ENCODE measurements at regions not wholly inside any gene's neighbourhood (a gene's known extent, or its start where the extent isn't known, plus 50 kb on each side); places are given as distances from the start of the nearest gene placed in this dataset.
A peak's percentile ranks its signal among the peaks of the same experiment; 100 is the strongest.

- no peak for DNase-seq
- H3K9me3 ChIP-seq: no peaks in the 10 kb centered on the region
- no peaks in the 10 kb centered on the region for H3K36me3 ChIP-seq
- intact Hi-C loops (cut with DNase I; ENCODE audit: low total_unique reads) (loop anchor here (2.0 to 5.0 kb wide), 2 partner anchors 145 to 1752 kb away; no protein-coding TSS in a partner anchor), in situ Hi-C loops (cut with MboI; ENCODE audit: low pct_ligation_motif_present in 1 of 4, low pct_unique_long_range_greater_than_20kb in 1 of 4, low sequenced_read_pairs in 3 of 4) (no loop called here)
- peak overlapping the region in 1 of 4 donors; percentile 94 for H3K27ac ChIP-seq
- no peak overlapping the region for H3K4me3 ChIP-seq
- WGBS, 2 donors (ENCODE audit: low coverage in 1 of 2): 81 to 87% methylated on average over 5 to 6 of the region's 6 CpGs
- H3K4me1 ChIP-seq: peaks cover 11 to 23% (median 17%) of the 10 kb centered on the region in 4 donors
- TF ChIP-seq POLR2A (IDR thresholded peaks at IDR 0.05): no peak
- TF ChIP-seq POLR2AphosphoS5 (IDR thresholded peaks at IDR 0.05): no peak
- no peak for TF ChIP-seq EP300 (IDR thresholded peaks at IDR 0.05; ENCODE audit: low read depth)
- TF ChIP-seq CTCF (IDR thresholded peaks at IDR 0.05): no peak
- H3K27me3 ChIP-seq: no peaks in the 10 kb centered on the region
These were observed 146.2 kb upstream of the KLF4 start for GRCh38 chr9:107635803-107636174.

DNA sequence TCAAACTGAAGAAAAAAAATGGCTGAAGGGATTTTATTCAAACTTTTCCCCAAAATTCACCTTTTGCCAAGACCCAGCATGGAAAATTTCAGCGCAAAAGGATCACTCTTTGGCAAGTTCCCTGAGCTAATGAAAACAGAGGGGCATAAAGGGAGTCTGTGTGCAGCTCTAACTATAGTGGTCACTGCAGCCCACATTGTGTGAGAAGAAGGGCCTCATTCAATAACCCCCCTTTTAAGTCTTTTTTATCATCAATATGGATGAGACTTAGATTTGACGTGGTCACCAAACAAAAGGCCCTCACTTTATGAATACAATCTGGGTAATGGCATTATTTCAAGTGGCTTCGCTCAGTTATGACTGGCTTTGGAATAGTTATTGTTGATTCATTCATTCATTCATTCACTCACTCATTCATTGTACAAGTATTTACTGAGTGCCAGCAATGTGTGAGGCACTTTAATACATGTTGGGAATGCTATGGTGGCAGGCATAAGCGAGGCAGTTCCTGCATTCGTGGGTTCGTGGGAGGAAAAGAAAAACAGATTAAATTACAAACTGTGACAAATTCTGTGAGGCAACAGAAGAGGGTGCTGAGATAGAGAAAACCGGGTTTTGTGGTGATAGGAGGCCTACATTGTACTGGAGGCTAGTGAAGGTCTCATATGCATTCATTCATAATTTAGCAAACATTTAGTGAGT, 145.7 kb upstream of the KLF4 start:
- intact Hi-C loops (cut with DNase I; ENCODE audit: low total_unique reads): loop anchor here (5.0 kb wide), 1 partner anchor 1752 kb away; no protein-coding TSS in a partner anchor
- no peaks in the 10 kb centered on the region for H3K27me3 ChIP-seq
- no peaks in the 10 kb centered on the region for H3K36me3 ChIP-seq
- in situ Hi-C loops (cut with MboI; ENCODE audit: low pct_ligation_motif_present in 1 of 4, low pct_unique_long_range_greater_than_20kb in 1 of 4, low sequenced_read_pairs in 3 of 4): no loop called here
- H3K9me3 ChIP-seq: no peaks in the 10 kb centered on the region
- WGBS, 2 donors (ENCODE audit: low coverage in 1 of 2): 84 to 87% methylated on average over 7 of the region's 7 CpGs
- DNase-seq: no peak
- TF ChIP-seq CTCF (IDR thresholded peaks at IDR 0.05) (no peak), EP300 (IDR thresholded peaks at IDR 0.05; ENCODE audit: low read depth) (no peak), POLR2AphosphoS5 (IDR thresholded peaks at IDR 0.05) (no peak), POLR2A (IDR thresholded peaks at IDR 0.05) (no peak)
- no peak overlapping the region for H3K4me3 ChIP-seq
- no peak overlapping the region for H3K27ac ChIP-seq
- H3K4me1 ChIP-seq: peaks cover 11 to 23% (median 17%) of the 10 kb centered on the region in 4 donors

GRCh38 chr9:107633406-107633805, 143.8 kb upstream of the KLF4 start:
- 57% methylated on average over 5 of the region's 5 CpGs; no CpG with 5 or more reads in 1 of the 2 donors for WGBS, 2 donors (ENCODE audit: low coverage in 1 of 2)
- no peak for TF ChIP-seq EP300 (IDR thresholded peaks at IDR 0.05; ENCODE audit: low read depth)
- no peak for TF ChIP-seq POLR2AphosphoS5 (IDR thresholded peaks at IDR 0.05)
- no peak for TF ChIP-seq CTCF (IDR thresholded peaks at IDR 0.05)
- no peak for TF ChIP-seq POLR2A (IDR thresholded peaks at IDR 0.05)
- no peak overlapping the region for H3K27ac ChIP-seq

GRCh38 chr9:107632661-107633060, 143.1 kb upstream of the KLF4 start:
- no peak overlapping the region for H3K27ac ChIP-seq
- intact Hi-C loops (cut with DNase I; ENCODE audit: low total_unique reads) (no loop called here), in situ Hi-C loops (cut with MboI; ENCODE audit: low pct_ligation_motif_present in 1 of 4, low pct_unique_long_range_greater_than_20kb in 1 of 4, low sequenced_read_pairs in 3 of 4) (no loop called here)
- TF ChIP-seq EP300 (IDR thresholded peaks at IDR 0.05; ENCODE audit: low read depth) (no peak), POLR2A (IDR thresholded peaks at IDR 0.05) (no peak), CTCF (IDR thresholded peaks at IDR 0.05) (no peak), POLR2AphosphoS5 (IDR thresholded peaks at IDR 0.05) (no peak)
- WGBS, 2 donors (ENCODE audit: low coverage in 1 of 2): 76 to 80% methylated on average over 4 of the region's 4 CpGs
- H3K9me3 ChIP-seq: no peaks in the 10 kb centered on the region
- no peaks in the 10 kb centered on the region for H3K27me3 ChIP-seq
- no peaks in the 10 kb centered on the region for H3K36me3 ChIP-seq
- no peak for DNase-seq
- H3K4me1 ChIP-seq: peaks cover 5 to 11% (median 8%) of the 10 kb centered on the region in 4 donors
- no peak overlapping the region for H3K4me3 ChIP-seq

More at GRCh38 chr9:107633406-107633805, 143.8 kb upstream of the KLF4 start:
- in situ Hi-C loops (cut with MboI; ENCODE audit: low pct_ligation_motif_present in 1 of 4, low pct_unique_long_range_greater_than_20kb in 1 of 4, low sequenced_read_pairs in 3 of 4) (no loop called here), intact Hi-C loops (cut with DNase I; ENCODE audit: low total_unique reads) (no loop called here)
- H3K4me1 ChIP-seq: peaks cover 5 to 10% (median 8%) of the 10 kb centered on the region in 4 donors
- DNase-seq: no peak
- H3K36me3 ChIP-seq: no peaks in the 10 kb centered on the region
- no peaks in the 10 kb centered on the region for H3K9me3 ChIP-seq
- H3K27me3 ChIP-seq: no peaks in the 10 kb centered on the region
- no peak overlapping the region for H3K4me3 ChIP-seq

Measured in transverse colon (tissue), 4 donors.